Astrocyte (in vitro differentiated cells and primary cell): ENCODE measurements at regions not wholly inside any gene's neighbourhood (a gene's known extent, or its start where the extent isn't known, plus 50 kb on each side); places are given as distances from the start of the nearest gene placed in this dataset.

Source experiments
- DNase-seq: peaks from one replicate; pipeline ENCODE4 v3.0.0-alpha.2; 2010; ENCODE audit warnings: low read depth
- FAIRE-seq: peaks from 2 replicates; lab custom pipeline; 2011; peaks lifted over from hg19 to GRCh38; lab: Jason Lieb, UNC
- H2AFZ ChIP-seq: 2 replicates; pipeline ENCODE4 v1.6.0; 2012; ENCODE audit warnings: low read depth, low read length, inconsistent platforms
- H3K27ac ChIP-seq: 2 replicates; pipeline ENCODE4 v1.5.1; 2011; ENCODE audit warnings: low read depth, low read length, inconsistent platforms
- H3K27me3 ChIP-seq: 2 replicates; pipeline ENCODE4 v1.6.0; 2011; ENCODE audit warnings: low read length, inconsistent platforms; ENCODE audit not compliant: insufficient read depth
- H3K36me3 ChIP-seq: 2 replicates; pipeline ENCODE4 v1.5.1; 2011; ENCODE audit warnings: low read length, inconsistent platforms; ENCODE audit not compliant: insufficient read depth
- H3K4me1 ChIP-seq: 2 replicates; pipeline ENCODE4 v1.5.1; 2011; ENCODE audit warnings: low read length, inconsistent platforms; ENCODE audit not compliant: insufficient read depth
- H3K4me2 ChIP-seq: 2 replicates; pipeline ENCODE4 v1.6.0; 2012; ENCODE audit warnings: low read length, inconsistent platforms
- H3K4me3 ChIP-seq: 2 replicates; pipeline ENCODE4 v1.5.1; 2011; ENCODE audit warnings: low read depth, mild to moderate bottlenecking, low read length, inconsistent platforms; ENCODE audit not compliant: insufficient read depth
- H3K79me2 ChIP-seq: 2 replicates; pipeline ENCODE4 v1.6.0; 2012; ENCODE audit warnings: mild to moderate bottlenecking, low read length, inconsistent platforms; ENCODE audit not compliant: insufficient read depth
- H3K9ac ChIP-seq: 2 replicates; pipeline ENCODE4 v1.6.0; 2012; ENCODE audit warnings: mild to moderate bottlenecking, low read length, inconsistent platforms
- H3K9me3 ChIP-seq: 2 replicates; pipeline ENCODE4 v1.5.1; 2012; ENCODE audit warnings: low read depth, mild to moderate bottlenecking, low read length, inconsistent platforms; ENCODE audit not compliant: insufficient read depth
- H4K20me1 ChIP-seq: 2 replicates; pipeline ENCODE4 v1.6.0; 2012; ENCODE audit warnings: low read length, inconsistent platforms; ENCODE audit not compliant: insufficient read depth
- H3K27ac Mint-ChIP-seq: one replicate; pipeline ENCODE4 v1.8.0; 2021; ENCODE audit warnings: mild to moderate bottlenecking, mixed read lengths; ENCODE audit not compliant: unreplicated experiment
- H3K27me3 Mint-ChIP-seq: one replicate; pipeline ENCODE4 v1.8.0; 2021; ENCODE audit warnings: low read depth, mixed read lengths; ENCODE audit not compliant: unreplicated experiment
- H3K36me3 Mint-ChIP-seq: one replicate; pipeline ENCODE4 v1.8.0; 2021; ENCODE audit warnings: low read depth, mixed read lengths; ENCODE audit not compliant: unreplicated experiment
- H3K4me1 Mint-ChIP-seq: one replicate; pipeline ENCODE4 v1.8.0; 2021; ENCODE audit warnings: low read depth, mixed read lengths; ENCODE audit not compliant: unreplicated experiment
- H3K4me3 Mint-ChIP-seq: one replicate; pipeline ENCODE4 v1.8.0; 2021; ENCODE audit warnings: mild to moderate bottlenecking, moderate library complexity, mixed read lengths; ENCODE audit not compliant: unreplicated experiment
- H3K9me3 Mint-ChIP-seq: one replicate; pipeline ENCODE4 v1.8.0; 2021; ENCODE audit warnings: mild to moderate bottlenecking, mixed read lengths; ENCODE audit not compliant: unreplicated experiment
- CTCF ChIP-seq: IDR thresholded peaks from 2 replicates; pipeline ENCODE4 v1.5.1; 2011; ENCODE audit warnings: low read depth, mild to moderate bottlenecking, inconsistent platforms, low read length, moderate library complexity; ENCODE audit not compliant: insufficient read depth
- EZH2 ChIP-seq: IDR thresholded peaks from 2 replicates; pipeline ENCODE4 v1.6.1; 2012; ENCODE audit warnings: mild to moderate bottlenecking, low read length, inconsistent platforms; ENCODE audit not compliant: insufficient read depth

GRCh38 chr4:107192601-107193000, 156.5 kb upstream of the DKK2 start:
- Histone ChIP-seq H3K27me3 (no peaks in the 10 kb centered on the region), H3K27ac (no peak overlapping the region), H3K36me3 (no peaks in the 10 kb centered on the region), H3K4me2 (no peak overlapping the region), H3K4me3 (no peak overlapping the region), H3K4me1 (no peaks in the 10 kb centered on the region), H4K20me1 (no peaks in the 10 kb centered on the region), H3K9me3 (no peaks in the 10 kb centered on the region), H3K79me2 (no peaks in the 10 kb centered on the region), H2AFZ (no peak overlapping the region), H3K9ac (no peak overlapping the region)
- H3K27me3 Mint-ChIP-seq = no peaks in the 10 kb centered on the region
- H3K9me3 Mint-ChIP-seq = no peaks in the 10 kb centered on the region
- FAIRE-seq (no peak), DNase-seq (no peak)
- no peak overlapping the region for H3K4me3 Mint-ChIP-seq
- TF ChIP-seq CTCF (no peak), EZH2 (no peak)
- no peak overlapping the region for H3K27ac Mint-ChIP-seq
- H3K36me3 Mint-ChIP-seq = no peaks in the 10 kb centered on the region
- H3K4me1 Mint-ChIP-seq = peaks cover 3% of the 10 kb centered on the region

GRCh38 chr4:107187091-107187490, 151.0 kb upstream of the DKK2 start:
- no peaks in the 10 kb centered on the region for H3K36me3 ChIP-seq
- Mint-ChIP-seq H3K4me3 (no peak overlapping the region), H3K9me3 (no peaks in the 10 kb centered on the region), H3K36me3 (no peaks in the 10 kb centered on the region), H3K4me1 (no peaks in the 10 kb centered on the region), H3K27me3 (no peaks in the 10 kb centered on the region), H3K27ac (no peak overlapping the region)
- no peak overlapping the region for H3K27ac ChIP-seq
- no peak overlapping the region for H3K4me2 ChIP-seq
- DNase-seq = no peak
- H3K27me3 ChIP-seq = no peaks in the 10 kb centered on the region
- H4K20me1 ChIP-seq = no peaks in the 10 kb centered on the region
- H3K9me3 ChIP-seq = no peaks in the 10 kb centered on the region
- no peak overlapping the region for H3K9ac ChIP-seq
- no peak overlapping the region for H2AFZ ChIP-seq
- H3K79me2 ChIP-seq = no peaks in the 10 kb centered on the region
- TF ChIP-seq EZH2 (no peak), CTCF (no peak)
- H3K4me3 ChIP-seq = no peak overlapping the region
- no peak for FAIRE-seq
- H3K4me1 ChIP-seq = no peaks in the 10 kb centered on the region

- Histone ChIP-seq H3K9ac (no peak overlapping the region), H3K36me3 (no peaks in the 10 kb centered on the region), H3K79me2 (no peaks in the 10 kb centered on the region), H3K9me3 (no peaks in the 10 kb centered on the region), H2AFZ (no peak overlapping the region), H4K20me1 (no peaks in the 10 kb centered on the region), H3K27me3 (no peaks in the 10 kb centered on the region), H3K4me1 (no peaks in the 10 kb centered on the region), H3K4me2 (no peak overlapping the region), H3K4me3 (no peak overlapping the region), H3K27ac (no peak overlapping the region)
- no peak overlapping the region for H3K27ac Mint-ChIP-seq
- TF ChIP-seq EZH2 (no peak), CTCF (peak; percentile 90)
- H3K4me1 Mint-ChIP-seq = no peaks in the 10 kb centered on the region
- DNase-seq = peak; percentile 51
- FAIRE-seq = peak; percentile 88
- no peak overlapping the region for H3K4me3 Mint-ChIP-seq
- no peaks in the 10 kb centered on the region for H3K27me3 Mint-ChIP-seq
- no peaks in the 10 kb centered on the region for H3K9me3 Mint-ChIP-seq
- H3K36me3 Mint-ChIP-seq = no peaks in the 10 kb centered on the region
Observed at GRCh38 chr4:107183155-107183774, 147.2 kb upstream of the DKK2 start.
